GM12878 (cell line): ENCODE measurements at regions not wholly inside any gene's neighbourhood (a gene's known extent, or its start where the extent isn't known, plus 50 kb on each side); places are given as distances from the start of the nearest gene placed in this dataset.
"Not testable (repeated sequence)": the region's sequence is repeated elsewhere in the genome, so short reads cannot be mapped to it uniquely, and the experiment has no call there.

Experiments
- EZH2 ChIP-seq: IDR thresholded peaks from 2 replicates; pipeline ENCODE4 v1.6.1; 2012; ENCODE audit warnings: low read depth, mild to moderate bottlenecking, control low read depth, inconsistent platforms, low read length, borderline replicate concordance; ENCODE audit not compliant: control insufficient read depth
- MEF2A ChIP-seq: IDR thresholded peaks from 2 replicates; pipeline ENCODE4 v1.6.1; 2011; ENCODE audit warnings: low read depth, mild to moderate bottlenecking, low read length, moderate library complexity; ENCODE audit not compliant: insufficient read depth
- TF ChIP-seq, protein P1 (sequence below): fragments of 450-650 bp; IDR thresholded peaks from 2 replicates; pipeline ENCODE4 v1.6.1; 2017; ENCODE audit warnings: mild to moderate bottlenecking, low read depth, inconsistent platforms; ENCODE audit not compliant: poor library complexity, severe bottlenecking

DNA sequence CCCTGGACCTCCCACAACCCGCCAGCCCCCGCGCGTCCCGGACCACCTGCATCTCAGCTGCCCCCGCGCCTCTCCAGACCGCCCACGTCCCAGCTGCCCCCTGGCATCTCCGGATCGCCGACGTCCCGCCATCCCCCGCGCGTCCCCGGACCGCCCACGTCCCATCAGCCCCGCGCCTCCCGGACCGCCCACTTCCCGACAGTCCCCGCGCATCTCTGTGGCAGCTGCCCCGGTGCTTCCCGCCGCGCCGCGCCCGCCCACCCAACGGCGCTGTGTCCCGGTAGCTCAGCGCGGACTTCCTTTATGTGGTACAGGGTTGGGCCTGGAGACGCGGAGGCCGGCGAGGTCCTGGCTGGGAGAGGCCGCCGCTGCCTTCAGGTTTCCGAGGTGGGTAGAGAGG is 874.9 kb downstream of the TMEM121 start:
- not testable (repeated sequence) for TF ChIP-seq MEF2A, EZH2
- TF ChIP-seq, protein P1, sequence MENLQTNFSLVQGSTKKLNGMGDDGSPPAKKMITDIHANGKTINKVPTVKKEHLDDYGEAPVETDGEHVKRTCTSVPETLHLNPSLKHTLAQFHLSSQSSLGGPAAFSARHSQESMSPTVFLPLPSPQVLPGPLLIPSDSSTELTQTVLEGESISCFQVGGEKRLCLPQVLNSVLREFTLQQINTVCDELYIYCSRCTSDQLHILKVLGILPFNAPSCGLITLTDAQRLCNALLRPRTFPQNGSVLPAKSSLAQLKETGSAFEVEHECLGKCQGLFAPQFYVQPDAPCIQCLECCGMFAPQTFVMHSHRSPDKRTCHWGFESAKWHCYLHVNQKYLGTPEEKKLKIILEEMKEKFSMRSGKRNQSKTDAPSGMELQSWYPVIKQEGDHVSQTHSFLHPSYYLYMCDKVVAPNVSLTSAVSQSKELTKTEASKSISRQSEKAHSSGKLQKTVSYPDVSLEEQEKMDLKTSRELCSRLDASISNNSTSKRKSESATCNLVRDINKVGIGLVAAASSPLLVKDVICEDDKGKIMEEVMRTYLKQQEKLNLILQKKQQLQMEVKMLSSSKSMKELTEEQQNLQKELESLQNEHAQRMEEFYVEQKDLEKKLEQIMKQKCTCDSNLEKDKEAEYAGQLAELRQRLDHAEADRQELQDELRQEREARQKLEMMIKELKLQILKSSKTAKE, result not testable (repeated sequence)
